ENCODE measurements at regions not wholly inside any gene's neighbourhood (a gene's known extent, or its start where the extent isn't known, plus 50 kb on each side); places are given as distances from the start of the nearest gene placed in this dataset.

DNA sequence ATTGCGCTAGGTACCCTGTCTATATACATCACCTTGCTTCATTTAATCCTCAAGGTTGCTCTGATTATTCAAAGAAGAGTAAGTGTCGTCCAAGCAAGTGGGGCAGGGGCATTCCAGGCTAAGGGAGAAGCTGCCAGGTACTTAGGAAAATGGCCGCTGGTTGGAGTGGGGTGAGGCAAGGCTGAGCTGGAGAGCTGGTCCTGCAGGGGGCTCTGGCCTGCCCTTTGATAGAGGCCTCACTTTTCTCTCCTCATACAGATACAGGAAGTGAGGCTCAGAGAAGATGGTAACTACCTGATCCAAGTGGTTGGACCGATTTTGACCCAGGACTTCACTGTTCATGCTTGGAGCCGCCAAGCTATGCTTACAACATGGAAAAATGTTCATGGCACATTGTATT, 86.9 kb upstream of the ZBTB40 start:
- Histone ChIP-seq H3K79me2 (ENCODE audit: insufficient read depth, low read length) (no peaks in the 10 kb centered on the region), H3K4me2 (ENCODE audit: insufficient read depth, low read length) (no peak overlapping the region), H3K27me3 (ENCODE audit: insufficient read depth, low read length) (peaks cover 33% of the 10 kb centered on the region), H4K20me1 (ENCODE audit: insufficient read depth, low read length) (no peaks in the 10 kb centered on the region), H3K4me1 (ENCODE audit: insufficient read depth, low read length) (no peaks in the 10 kb centered on the region), H3K27ac (ENCODE audit: low read depth, low read length) (no peak overlapping the region), H3K36me3 (ENCODE audit: insufficient read depth, low read length) (no peaks in the 10 kb centered on the region), H2AFZ (ENCODE audit: low read length) (no peak overlapping the region), H3K4me3 (ENCODE audit: insufficient read depth, low read length) (no peak overlapping the region), H3K9me3 (ENCODE audit: low read depth, low read length) (no peaks in the 10 kb centered on the region)
- DNase-seq (ENCODE audit: insufficient read length, low spot score, missing footprints) = no peak
- TF ChIP-seq, protein P1, sequence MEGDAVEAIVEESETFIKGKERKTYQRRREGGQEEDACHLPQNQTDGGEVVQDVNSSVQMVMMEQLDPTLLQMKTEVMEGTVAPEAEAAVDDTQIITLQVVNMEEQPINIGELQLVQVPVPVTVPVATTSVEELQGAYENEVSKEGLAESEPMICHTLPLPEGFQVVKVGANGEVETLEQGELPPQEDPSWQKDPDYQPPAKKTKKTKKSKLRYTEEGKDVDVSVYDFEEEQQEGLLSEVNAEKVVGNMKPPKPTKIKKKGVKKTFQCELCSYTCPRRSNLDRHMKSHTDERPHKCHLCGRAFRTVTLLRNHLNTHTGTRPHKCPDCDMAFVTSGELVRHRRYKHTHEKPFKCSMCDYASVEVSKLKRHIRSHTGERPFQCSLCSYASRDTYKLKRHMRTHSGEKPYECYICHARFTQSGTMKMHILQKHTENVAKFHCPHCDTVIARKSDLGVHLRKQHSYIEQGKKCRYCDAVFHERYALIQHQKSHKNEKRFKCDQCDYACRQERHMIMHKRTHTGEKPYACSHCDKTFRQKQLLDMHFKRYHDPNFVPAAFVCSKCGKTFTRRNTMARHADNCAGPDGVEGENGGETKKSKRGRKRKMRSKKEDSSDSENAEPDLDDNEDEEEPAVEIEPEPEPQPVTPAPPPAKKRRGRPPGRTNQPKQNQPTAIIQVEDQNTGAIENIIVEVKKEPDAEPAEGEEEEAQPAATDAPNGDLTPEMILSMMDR (IDR thresholded peaks at IDR 0.05; ENCODE audit: extremely low read depth, low read depth, low read length) = no peak

DNA sequence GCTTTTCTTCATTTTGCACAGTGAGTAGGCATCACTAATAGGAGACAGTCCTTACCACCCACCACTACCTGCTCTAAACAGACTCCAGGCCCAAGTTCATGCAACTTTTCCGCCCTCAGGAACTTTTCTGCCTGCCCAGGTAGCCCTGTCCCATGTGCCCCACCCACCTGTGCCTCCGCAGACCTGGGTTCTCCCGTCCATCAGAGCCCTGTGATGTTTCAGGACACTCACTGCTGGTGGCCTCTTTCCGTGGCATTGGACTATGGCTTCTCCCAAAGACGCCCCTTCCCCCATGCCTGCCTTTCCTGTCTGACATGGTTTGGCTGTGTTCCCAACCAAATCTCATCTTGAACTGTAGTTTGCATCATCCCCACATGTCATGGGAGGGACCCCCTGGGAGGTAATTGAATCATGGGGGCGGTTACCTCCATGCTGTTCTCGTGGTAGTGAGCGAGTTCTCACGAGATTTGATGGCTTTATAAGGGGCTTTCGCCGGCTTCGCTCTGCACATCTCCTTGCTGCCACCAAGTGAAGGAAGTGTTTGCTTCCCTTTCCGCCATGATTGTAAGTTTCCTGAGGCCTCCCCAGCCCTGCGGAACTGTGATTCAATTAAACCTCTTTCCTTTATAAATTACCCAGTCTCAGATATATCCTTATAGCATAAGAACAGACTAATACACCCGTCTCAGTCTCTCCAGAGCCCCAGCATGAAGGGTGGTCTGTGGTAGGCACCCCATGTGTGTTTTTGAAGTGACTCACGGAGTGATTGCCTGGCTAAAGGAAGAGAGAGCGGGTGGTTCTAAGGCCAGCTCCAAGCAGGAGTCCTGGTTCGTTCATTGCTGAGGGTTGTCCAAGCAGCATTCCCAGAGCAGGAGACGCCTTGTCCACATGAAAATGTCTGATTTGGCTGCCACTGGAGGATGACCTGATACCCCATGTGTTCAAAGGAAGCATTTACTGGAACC, 86.0 kb upstream of the ZBTB40 start:
- Histone ChIP-seq H3K4me1 (ENCODE audit: insufficient read depth, low read length) (no peaks in the 10 kb centered on the region), H4K20me1 (ENCODE audit: insufficient read depth, low read length) (no peaks in the 10 kb centered on the region), H3K9me3 (ENCODE audit: low read depth, low read length) (no peaks in the 10 kb centered on the region), H3K27me3 (ENCODE audit: insufficient read depth, low read length) (peaks cover 38% of the 10 kb centered on the region), H2AFZ (ENCODE audit: low read length) (no peak overlapping the region), H3K79me2 (ENCODE audit: insufficient read depth, low read length) (no peaks in the 10 kb centered on the region), H3K27ac (ENCODE audit: low read depth, low read length) (no peak overlapping the region), H3K4me2 (ENCODE audit: insufficient read depth, low read length) (no peak overlapping the region), H3K36me3 (ENCODE audit: insufficient read depth, low read length) (no peaks in the 10 kb centered on the region), H3K4me3 (ENCODE audit: insufficient read depth, low read length) (no peak overlapping the region)
- TF ChIP-seq, protein P1 (IDR thresholded peaks at IDR 0.05; ENCODE audit: extremely low read depth, low read depth, low read length) = no peak
- no peak for DNase-seq (ENCODE audit: insufficient read length, low spot score, missing footprints)

DNA sequence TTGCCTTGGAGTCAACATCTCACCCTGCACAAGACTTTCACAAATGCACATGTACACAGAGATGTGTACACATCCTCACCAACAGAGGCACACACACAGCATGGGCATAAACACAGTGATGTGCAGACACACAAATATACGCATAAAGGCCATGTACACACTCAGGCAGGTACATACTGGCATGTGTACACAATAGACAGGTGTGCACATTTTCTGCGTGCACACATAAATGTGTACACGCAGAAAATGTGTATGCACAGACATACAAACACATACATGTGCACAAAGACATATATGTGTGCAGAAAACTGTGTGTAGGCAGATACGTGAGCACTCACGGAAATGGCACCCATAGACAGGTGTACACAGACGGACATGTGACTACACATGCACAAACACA, 85.3 kb upstream of the ZBTB40 start:
- H3K4me2 ChIP-seq (ENCODE audit: insufficient read depth, low read length) = no peak overlapping the region
- no peak overlapping the region for H2AFZ ChIP-seq (ENCODE audit: low read length)
- no peak overlapping the region for H3K4me3 ChIP-seq (ENCODE audit: insufficient read depth, low read length)
- H3K79me2 ChIP-seq (ENCODE audit: insufficient read depth, low read length) = no peaks in the 10 kb centered on the region
- no peaks in the 10 kb centered on the region for H3K9me3 ChIP-seq (ENCODE audit: low read depth, low read length)
- no peaks in the 10 kb centered on the region for H3K4me1 ChIP-seq (ENCODE audit: insufficient read depth, low read length)
- no peak for DNase-seq (ENCODE audit: insufficient read length, low spot score, missing footprints)
- no peak overlapping the region for H3K27ac ChIP-seq (ENCODE audit: low read depth, low read length)
- peaks cover 38% of the 10 kb centered on the region for H3K27me3 ChIP-seq (ENCODE audit: insufficient read depth, low read length)
- TF ChIP-seq, protein P1 (IDR thresholded peaks at IDR 0.05; ENCODE audit: extremely low read depth, low read depth, low read length) = no peak
- H4K20me1 ChIP-seq (ENCODE audit: insufficient read depth, low read length) = no peaks in the 10 kb centered on the region
- no peaks in the 10 kb centered on the region for H3K36me3 ChIP-seq (ENCODE audit: insufficient read depth, low read length)

DNA sequence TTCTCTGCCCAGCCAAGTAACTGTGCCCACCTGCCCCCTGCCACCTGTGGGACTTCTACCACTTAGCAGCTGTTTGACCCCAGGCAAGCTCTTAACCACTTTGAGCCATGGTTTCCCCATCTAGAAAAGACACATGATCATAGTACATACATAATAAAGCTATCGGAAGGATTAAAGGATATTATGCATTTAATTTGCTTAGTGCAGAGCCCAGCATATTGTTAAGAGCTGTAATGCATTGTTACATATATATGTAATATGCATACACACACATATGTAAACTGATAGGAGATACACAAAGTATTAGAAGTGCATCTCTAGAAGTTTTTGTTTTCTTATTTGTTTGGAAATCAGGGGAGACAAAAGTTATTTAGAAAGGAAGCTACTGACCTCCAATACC, 83.5 kb upstream of the ZBTB40 start:
- Histone ChIP-seq H3K79me2 (ENCODE audit: insufficient read depth, low read length) (no peaks in the 10 kb centered on the region), H3K9me3 (ENCODE audit: low read depth, low read length) (no peaks in the 10 kb centered on the region), H2AFZ (ENCODE audit: low read length) (no peak overlapping the region), H3K4me1 (ENCODE audit: insufficient read depth, low read length) (no peaks in the 10 kb centered on the region), H3K36me3 (ENCODE audit: insufficient read depth, low read length) (no peaks in the 10 kb centered on the region), H3K27ac (ENCODE audit: low read depth, low read length) (no peak overlapping the region), H3K27me3 (ENCODE audit: insufficient read depth, low read length) (peaks cover 31% of the 10 kb centered on the region), H4K20me1 (ENCODE audit: insufficient read depth, low read length) (no peaks in the 10 kb centered on the region), H3K4me2 (ENCODE audit: insufficient read depth, low read length) (no peak overlapping the region), H3K4me3 (ENCODE audit: insufficient read depth, low read length) (no peak overlapping the region)
- TF ChIP-seq, protein P1 (IDR thresholded peaks at IDR 0.05; ENCODE audit: extremely low read depth, low read depth, low read length) = no peak
- DNase-seq (ENCODE audit: insufficient read length, low spot score, missing footprints) = no peak

All from osteoblast (primary cell).